H54 (cell line): ENCODE measurements at regions not wholly inside any gene's neighbourhood (a gene's known extent, or its start where the extent isn't known, plus 50 kb on each side); places are given as distances from the start of the nearest gene placed in this dataset.

Experiments
- DNase-seq: peaks from one replicate; pipeline ENCODE4 v3.0.0; 2011; ENCODE audit warnings: low spot score, mixed read lengths; ENCODE audit not compliant: insufficient read length
- FAIRE-seq: peaks from 3 replicates; lab custom pipeline; 2011; peaks lifted over from hg19 to GRCh38; lab: Jason Lieb, UNC
- POLR2A ChIP-seq: IDR thresholded peaks from 2 replicates; pipeline ENCODE4 v1.6.1; 2011; ENCODE audit warnings: low read depth, mild to moderate bottlenecking, low read length

DNA sequence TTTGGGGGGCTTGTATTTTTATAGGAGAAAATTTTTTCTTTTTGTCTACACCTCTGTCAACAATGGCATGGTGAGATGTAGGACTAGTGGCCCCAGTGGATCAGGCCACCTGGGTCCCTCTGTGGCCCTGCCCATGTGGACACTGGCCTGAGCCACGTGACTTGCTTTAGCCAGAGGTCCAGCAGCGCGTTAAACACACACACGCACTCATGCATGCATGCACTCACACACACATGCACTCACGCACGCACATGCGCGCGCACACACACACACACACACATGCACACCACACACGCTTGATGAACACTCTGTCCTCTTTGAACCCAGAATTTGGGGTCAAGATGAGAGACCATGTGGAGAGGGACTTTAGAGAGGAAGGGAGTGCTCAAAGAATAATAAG lies 59.4 kb upstream of the NUP50 start:
- FAIRE-seq, result no peak
- no peak for DNase-seq
- TF ChIP-seq POLR2A, result no peak

DNA sequence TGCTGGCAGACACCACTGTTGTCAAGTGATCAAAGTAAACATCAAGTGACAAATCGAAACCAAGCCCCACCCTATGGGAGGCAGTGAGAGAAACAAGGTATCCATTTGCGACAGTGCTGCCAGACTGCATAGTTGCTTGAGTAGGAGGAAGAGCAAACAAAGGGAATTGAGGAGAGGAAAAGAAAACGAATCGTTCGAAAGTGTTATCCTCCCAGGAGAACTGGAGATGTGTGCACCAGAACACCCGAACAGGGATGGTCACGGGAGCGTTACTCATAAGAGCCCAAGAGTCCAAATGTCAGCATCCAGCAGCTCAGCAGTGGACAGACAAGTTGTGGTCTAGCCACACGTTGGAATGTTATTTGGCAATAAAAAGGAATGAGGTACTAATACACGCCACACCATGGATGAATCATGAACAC lies 58.4 kb upstream of the NUP50 start:
- no peak for FAIRE-seq
- TF ChIP-seq POLR2A, result no peak
- no peak for DNase-seq

DNA sequence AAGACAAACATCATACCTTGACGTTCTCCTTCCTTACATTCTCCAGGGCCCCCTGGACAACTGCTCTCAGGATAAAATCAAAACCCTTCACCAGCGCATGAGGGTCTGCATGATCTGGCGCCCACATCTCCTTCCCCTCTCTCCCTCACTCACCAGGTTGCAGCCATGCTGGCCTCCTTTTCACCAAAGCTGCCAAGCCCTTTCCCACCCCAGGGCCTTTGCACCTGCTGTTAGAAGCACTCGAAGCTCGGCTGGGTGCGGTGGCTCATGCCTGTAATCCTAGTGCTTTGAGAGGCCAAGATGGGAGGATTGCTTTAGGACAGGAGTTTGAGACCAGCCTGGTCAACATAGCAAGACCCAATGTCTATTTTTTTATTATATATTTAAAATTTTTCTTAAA lies 56.1 kb upstream of the NUP50 start:
- FAIRE-seq (no peak), DNase-seq (no peak)
- no peak for TF ChIP-seq POLR2A

DNA sequence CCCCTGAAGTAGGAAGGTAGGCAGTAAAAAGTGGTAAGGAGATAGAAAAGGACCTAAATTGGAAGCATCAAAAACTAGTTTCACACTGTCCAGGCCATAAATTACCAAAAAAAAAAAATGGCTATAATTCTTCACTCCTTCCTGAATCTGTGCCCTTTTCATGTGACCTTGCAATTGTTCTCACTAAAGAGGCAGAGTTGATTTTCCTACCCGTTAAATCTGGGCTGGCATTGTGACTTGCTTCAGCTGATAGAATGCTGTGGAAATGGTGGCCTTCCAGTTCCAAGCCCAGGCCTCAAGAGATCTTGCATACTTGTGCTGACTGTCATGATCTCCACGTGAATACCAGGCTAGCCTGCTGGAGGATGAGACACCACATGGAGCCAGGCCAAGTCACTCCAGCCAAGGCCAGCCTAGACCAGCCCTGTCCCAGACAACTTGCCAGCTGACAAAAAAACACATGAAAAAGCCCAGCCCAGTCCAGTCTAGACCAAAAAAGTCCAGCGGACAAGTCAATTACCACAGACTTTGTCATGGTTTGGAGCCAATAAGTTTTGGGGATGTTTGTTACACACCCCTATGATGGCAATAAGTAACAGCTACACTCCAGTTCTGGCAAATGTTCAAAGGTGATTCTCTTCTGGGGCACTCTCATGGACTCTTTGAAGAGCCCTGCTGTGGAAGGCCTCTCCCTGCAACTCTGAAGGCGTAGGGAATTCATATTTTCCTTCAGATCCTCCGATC lies 51.4 kb upstream of the NUP50 start:
- no peak for TF ChIP-seq POLR2A
- DNase-seq (no peak), FAIRE-seq (no peak)
